A549 (cell line): ENCODE measurements at regions not wholly inside any gene's neighbourhood (a gene's known extent, or its start where the extent isn't known, plus 50 kb on each side); places are given as distances from the start of the nearest gene placed in this dataset.

Experiments used
- CTCF ChIP-seq: fragments of >200 bp; sonication (Bioruptor Twin); formaldehyde crosslinking; IDR thresholded peaks from 3 replicates; pipeline ENCODE4 v1.5.1; 2016
- ESRRA ChIP-seq: fragments of 150-350 bp; IDR thresholded peaks from 2 replicates; pipeline ENCODE4 v1.6.1; 2014; ENCODE audit warnings: mild to moderate bottlenecking, low read length, borderline replicate concordance
- KDM5A ChIP-seq: fragments of 200-600 bp; sonication (generic); IDR thresholded peaks from 2 replicates; pipeline ENCODE4 v1.6.1; 2016; ENCODE audit warnings: antibody characterized with exemption, mild to moderate bottlenecking
- MYC ChIP-seq: IDR thresholded peaks from 2 replicates; pipeline ENCODE4 v1.6.1; 2012; ENCODE audit warnings: mild to moderate bottlenecking, inconsistent platforms, low read length, improper control_type of control experiment, borderline replicate concordance
- RNF2 ChIP-seq: fragments of 200-600 bp; sonication (generic); IDR thresholded peaks from 2 replicates; pipeline ENCODE4 v1.6.1; 2016; ENCODE audit warnings: low read depth, mild to moderate bottlenecking, antibody characterized with exemption, moderate library complexity, borderline replicate concordance
- ZFP36 ChIP-seq: fragments of 450-650 bp; IDR thresholded peaks from 2 replicates; pipeline ENCODE4 v1.6.1; 2014; ENCODE audit warnings: borderline replicate concordance; ENCODE audit not compliant: partially characterized antibody

GRCh38 chr6:10271982-10272381 is 142.9 kb downstream of the TFAP2A start:
- TF ChIP-seq CTCF = no peak
- no peak for TF ChIP-seq RNF2
- no peak for TF ChIP-seq MYC
- TF ChIP-seq ZFP36 = no peak
- TF ChIP-seq KDM5A = no peak
- TF ChIP-seq ESRRA = no peak
